ENCODE measurements at regions not wholly inside any gene's neighbourhood (a gene's known extent, or its start where the extent isn't known, plus 50 kb on each side); places are given as distances from the start of the nearest gene placed in this dataset.

- no peaks in the 10 kb centered on the region for H3K36me3 ChIP-seq (ENCODE audit: control insufficient read depth, insufficient read depth, low read length)
- DNase-seq (no peak), ATAC-seq (no peak)
- H3K27me3 Mint-ChIP-seq (ENCODE audit: low read depth in 2 of 2), result no peaks in the 10 kb centered on the region
- no peak overlapping the region for H3K27ac ChIP-seq (ENCODE audit: low read length)
- H3K4me3 ChIP-seq (ENCODE audit: low read length), result no peak overlapping the region
- H3K9me3 ChIP-seq (ENCODE audit: control insufficient read depth, insufficient read depth, low read length), result no peaks in the 10 kb centered on the region
- TF ChIP-seq CTCF (IDR thresholded peaks at IDR 0.05), result no peak
- H3K36me3 Mint-ChIP-seq, result no peaks in the 10 kb centered on the region
- intact Hi-C loops (cut with micrococcal nuclease), result no loop called here
- H3K9me3 Mint-ChIP-seq, result peaks cover 2 to 6% of the 10 kb centered on the region in 2 donors
- H3K4me3 Mint-ChIP-seq, result no peak overlapping the region
- WGBS (ENCODE audit: insufficient coverage), result 19% methylated on average over 1 of the region's 2 CpGs
- no peaks in the 10 kb centered on the region for H3K27me3 ChIP-seq (ENCODE audit: control insufficient read depth, insufficient read depth, low read length)
- peaks cover 6 to 13% of the 10 kb centered on the region in 2 donors for H3K4me1 Mint-ChIP-seq
- H3K4me1 ChIP-seq (ENCODE audit: control insufficient read depth, insufficient read depth, low read length), result no peaks in the 10 kb centered on the region
- no peak overlapping the region for H3K27ac Mint-ChIP-seq
Measured at GRCh38 chr10:64112701-64113355, 591.6 kb downstream of the REEP3 start.

GRCh38 chr10:64113375-64113774, 592.2 kb downstream of the REEP3 start:
- no peak overlapping the region for H3K27ac ChIP-seq (ENCODE audit: low read length)
- DNase-seq, result no peak
- no peak for TF ChIP-seq CTCF (IDR thresholded peaks at IDR 0.05)
- intact Hi-C loops (cut with micrococcal nuclease), result no loop called here
- H3K4me1 ChIP-seq (ENCODE audit: control insufficient read depth, insufficient read depth, low read length), result no peaks in the 10 kb centered on the region
- Mint-ChIP-seq H3K27me3 (ENCODE audit: low read depth in 2 of 2) (no peaks in the 10 kb centered on the region), H3K4me3 (no peak overlapping the region), H3K27ac (no peak overlapping the region), H3K4me1 (peaks cover 6 to 13% of the 10 kb centered on the region in 2 donors), H3K9me3 (peaks cover 2 to 6% of the 10 kb centered on the region in 2 donors), H3K36me3 (no peaks in the 10 kb centered on the region)
- H3K4me3 ChIP-seq (ENCODE audit: low read length), result no peak overlapping the region
- no peaks in the 10 kb centered on the region for H3K9me3 ChIP-seq (ENCODE audit: control insufficient read depth, insufficient read depth, low read length)
- WGBS (ENCODE audit: insufficient coverage), result 83% methylated on average over 6 of the region's 6 CpGs
- H3K36me3 ChIP-seq (ENCODE audit: control insufficient read depth, insufficient read depth, low read length), result no peaks in the 10 kb centered on the region
- H3K27me3 ChIP-seq (ENCODE audit: control insufficient read depth, insufficient read depth, low read length), result no peaks in the 10 kb centered on the region
- no peak for ATAC-seq

- H3K4me1 ChIP-seq (ENCODE audit: control insufficient read depth, insufficient read depth, low read length), result no peaks in the 10 kb centered on the region
- DNase-seq, result no peak
- Mint-ChIP-seq H3K36me3 (no peaks in the 10 kb centered on the region), H3K4me3 (no peak overlapping the region), H3K9me3 (peaks cover 2 to 6% of the 10 kb centered on the region in 2 donors), H3K4me1 (peaks cover 6 to 12% of the 10 kb centered on the region in 2 donors), H3K27me3 (ENCODE audit: low read depth in 2 of 2) (no peaks in the 10 kb centered on the region), H3K27ac (no peak overlapping the region)
- H3K36me3 ChIP-seq (ENCODE audit: control insufficient read depth, insufficient read depth, low read length), result no peaks in the 10 kb centered on the region
- no peaks in the 10 kb centered on the region for H3K27me3 ChIP-seq (ENCODE audit: control insufficient read depth, insufficient read depth, low read length)
- WGBS (ENCODE audit: insufficient coverage), result 78% methylated on average over 3 of the region's 3 CpGs
- ATAC-seq, result no peak
- intact Hi-C loops (cut with micrococcal nuclease), result no loop called here
- H3K9me3 ChIP-seq (ENCODE audit: control insufficient read depth, insufficient read depth, low read length), result no peaks in the 10 kb centered on the region
- TF ChIP-seq CTCF (IDR thresholded peaks at IDR 0.05), result no peak
- H3K27ac ChIP-seq (ENCODE audit: low read length), result no peak overlapping the region
- no peak overlapping the region for H3K4me3 ChIP-seq (ENCODE audit: low read length)
Measured at GRCh38 chr10:64113792-64114191, 592.6 kb downstream of the REEP3 start.

- Mint-ChIP-seq H3K9me3 (peaks cover 2 to 6% of the 10 kb centered on the region in 2 donors), H3K36me3 (no peaks in the 10 kb centered on the region), H3K4me1 (peaks cover 6 to 8% of the 10 kb centered on the region in 2 donors), H3K27me3 (ENCODE audit: low read depth in 2 of 2) (no peaks in the 10 kb centered on the region), H3K27ac (no peak overlapping the region), H3K4me3 (no peak overlapping the region)
- Histone ChIP-seq H3K27me3 (ENCODE audit: control insufficient read depth, insufficient read depth, low read length) (no peaks in the 10 kb centered on the region), H3K9me3 (ENCODE audit: control insufficient read depth, insufficient read depth, low read length) (no peaks in the 10 kb centered on the region), H3K36me3 (ENCODE audit: control insufficient read depth, insufficient read depth, low read length) (no peaks in the 10 kb centered on the region), H3K4me1 (ENCODE audit: control insufficient read depth, insufficient read depth, low read length) (no peaks in the 10 kb centered on the region), H3K27ac (ENCODE audit: low read length) (no peak overlapping the region), H3K4me3 (ENCODE audit: low read length) (no peak overlapping the region)
- no peak for TF ChIP-seq CTCF (IDR thresholded peaks at IDR 0.05)
- ATAC-seq (no peak), DNase-seq (no peak)
- WGBS (ENCODE audit: insufficient coverage), result no CpG with 5 or more reads among the region's 1 CpG
- intact Hi-C loops (cut with micrococcal nuclease), result no loop called here
Measured at GRCh38 chr10:64115471-64115870, 594.3 kb downstream of the REEP3 start.

Measured in natural killer cell (primary cell).